NT2/D1 (cell line): ENCODE measurements at regions not wholly inside any gene's neighbourhood (a gene's known extent, or its start where the extent isn't known, plus 50 kb on each side); places are given as distances from the start of the nearest gene placed in this dataset.

Experiments
- SUZ12 ChIP-seq: IDR thresholded peaks from 2 replicates; pipeline ENCODE4 v1.6.1; 2011; ENCODE audit not compliant: insufficient read length, insufficient read depth; ENCODE audit errors: extremely low read depth
- YY1 ChIP-seq: IDR thresholded peaks from 2 replicates; pipeline ENCODE4 v1.6.1; 2011; ENCODE audit not compliant: insufficient read length, insufficient read depth
- ZNF274 ChIP-seq: IDR thresholded peaks from 2 replicates; pipeline ENCODE4 v1.6.1; 2011; ENCODE audit warnings: mild to moderate bottlenecking, low read depth, low read length

DNA sequence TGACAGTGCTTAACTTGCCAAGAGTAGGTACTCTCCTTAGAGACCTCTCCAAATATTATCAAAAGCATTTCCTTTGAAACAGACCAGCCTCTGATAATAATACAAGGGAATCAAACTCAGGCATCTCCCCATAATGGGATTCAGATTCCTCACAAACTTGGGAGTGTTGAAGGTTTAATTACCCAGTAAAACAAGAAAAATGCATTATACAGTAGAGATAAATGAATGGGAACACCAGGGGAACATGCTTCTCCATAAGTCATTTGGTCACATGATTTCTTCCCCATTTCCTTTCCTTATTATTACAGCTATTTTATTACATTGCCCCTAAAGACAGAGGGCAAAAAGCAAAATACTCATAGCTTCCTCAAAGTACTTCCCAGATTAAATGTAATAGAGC lies 325.0 kb upstream of the CDIN1 start:
- no peak for TF ChIP-seq YY1
- TF ChIP-seq SUZ12 = no peak
- no peak for TF ChIP-seq ZNF274
